ENCODE measurements at regions not wholly inside any gene's neighbourhood (a gene's known extent, or its start where the extent isn't known, plus 50 kb on each side); places are given as distances from the start of the nearest gene placed in this dataset.
"Not testable (repeated sequence)": the region's sequence is repeated elsewhere in the genome, so short reads cannot be mapped to it uniquely, and the experiment has no call there.

GRCh38 chr22:10526079-10526478 is 5001.9 kb upstream of the OR11H1 start:
- 65% methylated on average over 12 of the region's 54 CpGs; no CpG with 5 or more reads in 2 of the 3 donors for whole genome bisulfite sequencing, 3 donors
- H3K36me3 ChIP-seq; intact Hi-C loops (cut with DNase I); H3K4me1 ChIP-seq (ENCODE audit: insufficient read depth); DNase-seq; H3K27me3 ChIP-seq; H3K4me3 ChIP-seq; H3K27ac ChIP-seq; H3K9me3 ChIP-seq: not testable (repeated sequence)

- H3K27ac ChIP-seq; intact Hi-C loops (cut with DNase I); H3K27me3 ChIP-seq; H3K36me3 ChIP-seq; H3K4me1 ChIP-seq (ENCODE audit: insufficient read depth); H3K9me3 ChIP-seq; DNase-seq; H3K4me3 ChIP-seq: not testable (repeated sequence)
- WGBS, 3 donors, result 11% methylated on average over 1 of the region's 4 CpGs; no CpG with 5 or more reads in 2 of the 3 donors
These were observed 4996.9 kb upstream of the OR11H1 start for GRCh38 chr22:10531141-10531540.

- H3K36me3 ChIP-seq; H3K4me3 ChIP-seq; H3K27me3 ChIP-seq; H3K27ac ChIP-seq; DNase-seq; H3K9me3 ChIP-seq; intact Hi-C loops (cut with DNase I); H3K4me1 ChIP-seq (ENCODE audit: insufficient read depth): not testable (repeated sequence)
- 64 to 83% (median 80%) methylated on average over 29 to 42 of the region's 42 CpGs for WGBS, 3 donors
These were observed 4955.5 kb upstream of the OR11H1 start for GRCh38 chr22:10572531-10572930.

GRCh38 chr22:10601071-10601470 is 4926.9 kb upstream of the OR11H1 start:
- DNase-seq; H3K4me3 ChIP-seq; H3K9me3 ChIP-seq; H3K36me3 ChIP-seq; H3K4me1 ChIP-seq (ENCODE audit: insufficient read depth); intact Hi-C loops (cut with DNase I); H3K27ac ChIP-seq; H3K27me3 ChIP-seq: not testable (repeated sequence)
- WGBS, 3 donors, result no CpG with 5 or more reads among the region's 2 CpGs

- H3K27me3 ChIP-seq; intact Hi-C loops (cut with DNase I); DNase-seq; H3K27ac ChIP-seq; H3K9me3 ChIP-seq; H3K4me1 ChIP-seq (ENCODE audit: insufficient read depth); H3K36me3 ChIP-seq; H3K4me3 ChIP-seq: not testable (repeated sequence)
- WGBS, 3 donors, result no CpG with 5 or more reads among the region's 15 CpGs
These were observed 4896.0 kb upstream of the OR11H1 start for GRCh38 chr22:10631961-10632360.

GRCh38 chr22:10635341-10635740 is 4892.7 kb upstream of the OR11H1 start:
- H3K27ac ChIP-seq; H3K27me3 ChIP-seq; H3K9me3 ChIP-seq; H3K4me1 ChIP-seq (ENCODE audit: insufficient read depth); intact Hi-C loops (cut with DNase I); H3K36me3 ChIP-seq; DNase-seq; H3K4me3 ChIP-seq: not testable (repeated sequence)
- WGBS, 3 donors, result no CpG with 5 or more reads among the region's 3 CpGs

- H3K4me1 ChIP-seq (ENCODE audit: insufficient read depth); intact Hi-C loops (cut with DNase I); H3K27ac ChIP-seq; H3K4me3 ChIP-seq; H3K9me3 ChIP-seq; H3K27me3 ChIP-seq; DNase-seq; H3K36me3 ChIP-seq: not testable (repeated sequence)
- WGBS, 3 donors, result 67 to 73% (median 67%) methylated on average over 11 to 14 of the region's 14 CpGs
These were observed 4865.2 kb upstream of the OR11H1 start for GRCh38 chr22:10662818-10663217.

- H3K4me3 ChIP-seq; H3K4me1 ChIP-seq (ENCODE audit: insufficient read depth); DNase-seq; intact Hi-C loops (cut with DNase I); H3K9me3 ChIP-seq; H3K27ac ChIP-seq; H3K27me3 ChIP-seq; H3K36me3 ChIP-seq: not testable (repeated sequence)
- WGBS, 3 donors, result 23 to 32% (median 31%) methylated on average over 6 of the region's 6 CpGs
These were observed 4854.9 kb upstream of the OR11H1 start for GRCh38 chr22:10673065-10673464.

- 6 to 23% (median 13%) methylated on average over 3 of the region's 3 CpGs for WGBS, 3 donors
These were observed 4849.3 kb upstream of the OR11H1 start for GRCh38 chr22:10678720-10679119.

GRCh38 chr22:10685436-10685835 is 4842.6 kb upstream of the OR11H1 start:
- H3K4me3 ChIP-seq; H3K27me3 ChIP-seq; H3K9me3 ChIP-seq; H3K4me1 ChIP-seq (ENCODE audit: insufficient read depth); H3K27ac ChIP-seq; H3K36me3 ChIP-seq; intact Hi-C loops (cut with DNase I); DNase-seq: not testable (repeated sequence)
- whole genome bisulfite sequencing, 3 donors, result 40 to 67% (median 50%) methylated on average over 1 of the region's 2 CpGs

More at GRCh38 chr22:10678720-10679119, 4849.3 kb upstream of the OR11H1 start:
- H3K27me3 ChIP-seq; DNase-seq; H3K4me1 ChIP-seq (ENCODE audit: insufficient read depth); H3K36me3 ChIP-seq; H3K27ac ChIP-seq; H3K4me3 ChIP-seq; intact Hi-C loops (cut with DNase I); H3K9me3 ChIP-seq: not testable (repeated sequence)

- H3K27ac ChIP-seq; H3K27me3 ChIP-seq; DNase-seq; H3K9me3 ChIP-seq; H3K36me3 ChIP-seq; H3K4me1 ChIP-seq (ENCODE audit: insufficient read depth); intact Hi-C loops (cut with DNase I); H3K4me3 ChIP-seq: not testable (repeated sequence)
- 45 to 48% (median 47%) methylated on average over 4 of the region's 4 CpGs for WGBS, 3 donors
These were observed 4840.7 kb upstream of the OR11H1 start for GRCh38 chr22:10687256-10687655.

- H3K36me3 ChIP-seq; H3K27me3 ChIP-seq; H3K9me3 ChIP-seq; H3K4me3 ChIP-seq; DNase-seq; intact Hi-C loops (cut with DNase I); H3K4me1 ChIP-seq (ENCODE audit: insufficient read depth); H3K27ac ChIP-seq: not testable (repeated sequence)
- WGBS, 3 donors, result 61 to 77% (median 68%) methylated on average over 29 to 45 of the region's 45 CpGs
These were observed 4829.2 kb upstream of the OR11H1 start for GRCh38 chr22:10698836-10699235.

Data from ovary (tissue), 7 donors.